ENCODE measurements at regions not wholly inside any gene's neighbourhood (a gene's known extent, or its start where the extent isn't known, plus 50 kb on each side); places are given as distances from the start of the nearest gene placed in this dataset.

GRCh38 chr12:115251727-115252126 is 567.8 kb upstream of the TBX3 start:
- no peak for TF ChIP-seq CTCF (IDR thresholded peaks at IDR 0.05)
- TF ChIP-seq RXRA (IDR thresholded peaks at IDR 0.05; ENCODE audit: borderline replicate concordance, low read depth): no peak
- TF ChIP-seq JUND (IDR thresholded peaks at IDR 0.05): no peak

Data from SK-N-SH (cell line).